HUES6 (cell line): ENCODE measurements at regions not wholly inside any gene's neighbourhood (a gene's known extent, or its start where the extent isn't known, plus 50 kb on each side); places are given as distances from the start of the nearest gene placed in this dataset.

Experiments used
- H3K27ac ChIP-seq: 2 replicates; pipeline ENCODE4 v1.7.0; 2013; ENCODE audit warnings: low read depth, mild to moderate bottlenecking, low read length, inconsistent platforms
- H3K27me3 ChIP-seq: 2 replicates; pipeline ENCODE4 v1.6.1; 2013; ENCODE audit warnings: low read length; ENCODE audit not compliant: control insufficient read depth, insufficient read depth
- H3K36me3 ChIP-seq: 2 replicates; pipeline ENCODE4 v1.6.1; 2013; ENCODE audit warnings: low read length; ENCODE audit not compliant: control insufficient read depth, insufficient read depth
- H3K4me1 ChIP-seq: 2 replicates; pipeline ENCODE4 v1.6.1; 2013; ENCODE audit warnings: low read length; ENCODE audit not compliant: control insufficient read depth, insufficient read depth
- H3K4me3 ChIP-seq: 2 replicates; pipeline ENCODE4 v1.5.1; 2013; ENCODE audit warnings: low read depth, low read length
- H3K9ac ChIP-seq: one replicate; pipeline ENCODE4 v1.6.1; 2013; ENCODE audit warnings: mild to moderate bottlenecking, low read length
- H3K9me3 ChIP-seq: 2 replicates; pipeline ENCODE4 v1.6.1; 2013; ENCODE audit warnings: low read depth, low read length; ENCODE audit not compliant: control insufficient read depth, insufficient read depth

GRCh38 chr2:234676783-234677450 lies 180.0 kb upstream of the ARL4C start:
- Histone ChIP-seq H3K9me3 (peaks cover 31% of the 10 kb centered on the region), H3K4me3 (no peak overlapping the region), H3K4me1 (peaks cover 25% of the 10 kb centered on the region), H3K9ac (no peak overlapping the region), H3K27ac (peak overlapping the region; percentile 57), H3K27me3 (no peaks in the 10 kb centered on the region), H3K36me3 (no peaks in the 10 kb centered on the region)

- no peaks in the 10 kb centered on the region for H3K36me3 ChIP-seq
- peaks cover 27% of the 10 kb centered on the region for H3K4me1 ChIP-seq
- H3K9me3 ChIP-seq: peaks cover 31% of the 10 kb centered on the region
- H3K27ac ChIP-seq: peak overlapping the region; percentile 57
- H3K9ac ChIP-seq: no peak overlapping the region
- H3K27me3 ChIP-seq: no peaks in the 10 kb centered on the region
- H3K4me3 ChIP-seq: no peak overlapping the region
Measured at GRCh38 chr2:234676109-234676782, 179.4 kb upstream of the ARL4C start.

GRCh38 chr2:234674781-234675201 lies 177.9 kb upstream of the ARL4C start:
- peaks cover 30% of the 10 kb centered on the region for H3K9me3 ChIP-seq
- peaks cover 38% of the 10 kb centered on the region for H3K4me1 ChIP-seq
- H3K27me3 ChIP-seq: no peaks in the 10 kb centered on the region
- H3K36me3 ChIP-seq: no peaks in the 10 kb centered on the region
- no peak overlapping the region for H3K9ac ChIP-seq
- no peak overlapping the region for H3K4me3 ChIP-seq
- no peak overlapping the region for H3K27ac ChIP-seq

- Histone ChIP-seq H3K36me3 (no peaks in the 10 kb centered on the region), H3K4me1 (peaks cover 37% of the 10 kb centered on the region), H3K9ac (no peak overlapping the region), H3K9me3 (peaks cover 25% of the 10 kb centered on the region), H3K27ac (no peak overlapping the region), H3K4me3 (no peak overlapping the region), H3K27me3 (no peaks in the 10 kb centered on the region)
Measured at GRCh38 chr2:234673961-234674759, 177.3 kb upstream of the ARL4C start.

- no peak overlapping the region for H3K4me3 ChIP-seq
- no peaks in the 10 kb centered on the region for H3K36me3 ChIP-seq
- H3K27me3 ChIP-seq: no peaks in the 10 kb centered on the region
- H3K27ac ChIP-seq: no peak overlapping the region
- H3K9ac ChIP-seq: no peak overlapping the region
- peaks cover 18% of the 10 kb centered on the region for H3K9me3 ChIP-seq
- H3K4me1 ChIP-seq: peaks cover 37% of the 10 kb centered on the region
Measured at GRCh38 chr2:234673501-234673900, 176.6 kb upstream of the ARL4C start.

- Histone ChIP-seq H3K9me3 (peaks cover 9% of the 10 kb centered on the region), H3K4me1 (peaks cover 37% of the 10 kb centered on the region), H3K9ac (no peak overlapping the region), H3K36me3 (no peaks in the 10 kb centered on the region), H3K27me3 (no peaks in the 10 kb centered on the region), H3K27ac (no peak overlapping the region), H3K4me3 (no peak overlapping the region)
Measured at GRCh38 chr2:234672498-234673150, 175.7 kb upstream of the ARL4C start.

- Histone ChIP-seq H3K36me3 (no peaks in the 10 kb centered on the region), H3K27me3 (no peaks in the 10 kb centered on the region), H3K4me1 (peaks cover 30% of the 10 kb centered on the region), H3K9me3 (peaks cover 8% of the 10 kb centered on the region; the same call in 1 of the 2 replicates), H3K4me3 (no peak overlapping the region), H3K9ac (no peak overlapping the region), H3K27ac (no peak overlapping the region)
Measured at GRCh38 chr2:234671716-234672115, 174.8 kb upstream of the ARL4C start.

- no peaks in the 10 kb centered on the region for H3K36me3 ChIP-seq
- H3K4me1 ChIP-seq: peaks cover 25% of the 10 kb centered on the region
- H3K9ac ChIP-seq: no peak overlapping the region
- H3K9me3 ChIP-seq: peaks cover 12% of the 10 kb centered on the region; the same call in 1 of the 2 replicates
- H3K27ac ChIP-seq: no peak overlapping the region
- no peaks in the 10 kb centered on the region for H3K27me3 ChIP-seq
- no peak overlapping the region for H3K4me3 ChIP-seq
Measured at GRCh38 chr2:234671231-234671630, 174.3 kb upstream of the ARL4C start.

GRCh38 chr2:234670806-234671205 lies 173.9 kb upstream of the ARL4C start:
- H3K27ac ChIP-seq: no peak overlapping the region
- H3K4me3 ChIP-seq: no peak overlapping the region
- no peak overlapping the region for H3K9ac ChIP-seq
- no peaks in the 10 kb centered on the region for H3K36me3 ChIP-seq
- H3K9me3 ChIP-seq: peaks cover 13% of the 10 kb centered on the region; the same call in 1 of the 2 replicates
- no peaks in the 10 kb centered on the region for H3K27me3 ChIP-seq
- peaks cover 21% of the 10 kb centered on the region for H3K4me1 ChIP-seq

- H3K4me3 ChIP-seq: no peak overlapping the region
Measured at GRCh38 chr2:234670052-234670451, 173.2 kb upstream of the ARL4C start.

More at GRCh38 chr2:234670052-234670451, 173.2 kb upstream of the ARL4C start:
- H3K9me3 ChIP-seq: peaks cover 20% of the 10 kb centered on the region
- no peak overlapping the region for H3K27ac ChIP-seq
- peaks cover 15% of the 10 kb centered on the region for H3K4me1 ChIP-seq
- no peaks in the 10 kb centered on the region for H3K27me3 ChIP-seq
- no peaks in the 10 kb centered on the region for H3K36me3 ChIP-seq
- H3K9ac ChIP-seq: no peak overlapping the region
